Type B pancreatic cell (in vitro differentiated cells): ENCODE measurements at regions not wholly inside any gene's neighbourhood (a gene's known extent, or its start where the extent isn't known, plus 50 kb on each side); places are given as distances from the start of the nearest gene placed in this dataset.

Source experiments
- DNase-seq: peaks from one replicate; pipeline ENCODE4 v3.0.0; 2021; ENCODE audit warnings: mixed read lengths; ENCODE audit not compliant: unreplicated experiment; ENCODE audit errors: extremely low spot score
- H3K27ac Mint-ChIP-seq: 2 replicates; pipeline ENCODE4 v1.8.0; 2021; ENCODE audit warnings: mild to moderate bottlenecking, mixed read lengths
- H3K27me3 Mint-ChIP-seq: 2 replicates; pipeline ENCODE4 v1.8.0; 2021; ENCODE audit warnings: mixed read lengths
- H3K36me3 Mint-ChIP-seq: 2 replicates; pipeline ENCODE4 v1.8.0; 2021; ENCODE audit warnings: mixed read lengths
- H3K4me1 Mint-ChIP-seq: one replicate; pipeline ENCODE4 v1.8.0; 2021; ENCODE audit warnings: mixed read lengths; ENCODE audit not compliant: unreplicated experiment
- H3K4me3 Mint-ChIP-seq: 2 replicates; pipeline ENCODE4 v1.8.0; 2021; ENCODE audit warnings: mild to moderate bottlenecking, mixed read lengths
- H3K9me3 Mint-ChIP-seq: 2 replicates; pipeline ENCODE4 v1.8.0; 2021; ENCODE audit warnings: mixed read lengths
- CTCF ChIP-seq: fragments of 200-600 bp; sonication (generic); conservative IDR thresholded peaks from 2 replicates; pipeline ENCODE4 v1.5.0; 2021; ENCODE audit warnings: antibody characterized with exemption, mild to moderate bottlenecking

GRCh38 chr6:87829622-87830121, 127.6 kb upstream of the AKIRIN2 start:
- Mint-ChIP-seq H3K36me3 (no peaks in the 10 kb centered on the region), H3K27ac (no peak overlapping the region), H3K27me3 (peaks cover 4% of the 10 kb centered on the region), H3K4me3 (no peak overlapping the region), H3K9me3 (peaks cover 4% of the 10 kb centered on the region), H3K4me1 (peaks cover 21% of the 10 kb centered on the region)
- TF ChIP-seq CTCF = no peak
- DNase-seq = no peak

GRCh38 chr6:87828044-87828443, 126.0 kb upstream of the AKIRIN2 start:
- Mint-ChIP-seq H3K27ac (no peak overlapping the region), H3K27me3 (peaks cover 4% of the 10 kb centered on the region), H3K36me3 (no peaks in the 10 kb centered on the region), H3K4me3 (no peak overlapping the region), H3K4me1 (peaks cover 21% of the 10 kb centered on the region), H3K9me3 (peaks cover 4% of the 10 kb centered on the region)
- DNase-seq = no peak
- no peak for TF ChIP-seq CTCF

- Mint-ChIP-seq H3K9me3 (peaks cover 4% of the 10 kb centered on the region), H3K4me3 (no peak overlapping the region), H3K4me1 (peaks cover 21% of the 10 kb centered on the region), H3K27ac (no peak overlapping the region), H3K36me3 (no peaks in the 10 kb centered on the region), H3K27me3 (peaks cover 4% of the 10 kb centered on the region)
- no peak for TF ChIP-seq CTCF
- no peak for DNase-seq
Measured at GRCh38 chr6:87827346-87827745, 125.3 kb upstream of the AKIRIN2 start.

GRCh38 chr6:87826424-87826823, 124.4 kb upstream of the AKIRIN2 start:
- H3K4me3 Mint-ChIP-seq = no peak overlapping the region
- H3K4me1 Mint-ChIP-seq = peaks cover 19% of the 10 kb centered on the region
- no peak overlapping the region for H3K27ac Mint-ChIP-seq
- peaks cover 4% of the 10 kb centered on the region for H3K9me3 Mint-ChIP-seq
- H3K36me3 Mint-ChIP-seq = no peaks in the 10 kb centered on the region
- no peak for TF ChIP-seq CTCF
- DNase-seq = no peak
- H3K27me3 Mint-ChIP-seq = peaks cover 4% of the 10 kb centered on the region

- peaks cover 4% of the 10 kb centered on the region for H3K9me3 Mint-ChIP-seq
- peaks cover 19% of the 10 kb centered on the region for H3K4me1 Mint-ChIP-seq
- no peak overlapping the region for H3K27ac Mint-ChIP-seq
- DNase-seq = no peak
- peaks cover 4% of the 10 kb centered on the region for H3K27me3 Mint-ChIP-seq
- no peak for TF ChIP-seq CTCF
- H3K36me3 Mint-ChIP-seq = no peaks in the 10 kb centered on the region
- no peak overlapping the region for H3K4me3 Mint-ChIP-seq
Measured at GRCh38 chr6:87825821-87826221, 123.8 kb upstream of the AKIRIN2 start.

GRCh38 chr6:87824958-87825491, 123.0 kb upstream of the AKIRIN2 start:
- Mint-ChIP-seq H3K36me3 (no peaks in the 10 kb centered on the region), H3K4me1 (peaks cover 19% of the 10 kb centered on the region), H3K9me3 (peaks cover 4% of the 10 kb centered on the region), H3K27me3 (peaks cover under 1% of the 10 kb centered on the region), H3K27ac (no peak overlapping the region), H3K4me3 (no peak overlapping the region)
- no peak for TF ChIP-seq CTCF
- no peak for DNase-seq
